ENCODE measurements at regions not wholly inside any gene's neighbourhood (a gene's known extent, or its start where the extent isn't known, plus 50 kb on each side); places are given as distances from the start of the nearest gene placed in this dataset.

DNA sequence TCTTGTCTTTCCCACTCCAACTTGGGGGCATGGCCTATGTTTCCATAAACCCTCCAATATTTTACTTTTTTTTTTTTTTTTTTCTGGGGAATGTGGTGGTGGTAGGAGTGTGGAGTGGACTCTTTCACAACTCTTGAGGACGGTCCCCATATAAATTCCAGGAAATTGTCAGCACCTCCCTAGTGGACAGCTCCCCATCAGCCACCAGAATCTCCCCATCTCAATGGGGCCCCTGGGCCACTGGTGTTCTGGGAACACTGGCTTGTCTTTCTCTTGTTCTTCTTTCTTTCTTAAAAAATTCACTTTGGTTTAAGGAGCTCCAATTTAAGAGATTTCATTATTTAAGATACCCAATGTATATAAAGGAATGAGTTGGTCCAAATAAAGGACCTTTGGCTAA lies 74.1 kb downstream of the ADM start:
- TF ChIP-seq, protein P1, sequence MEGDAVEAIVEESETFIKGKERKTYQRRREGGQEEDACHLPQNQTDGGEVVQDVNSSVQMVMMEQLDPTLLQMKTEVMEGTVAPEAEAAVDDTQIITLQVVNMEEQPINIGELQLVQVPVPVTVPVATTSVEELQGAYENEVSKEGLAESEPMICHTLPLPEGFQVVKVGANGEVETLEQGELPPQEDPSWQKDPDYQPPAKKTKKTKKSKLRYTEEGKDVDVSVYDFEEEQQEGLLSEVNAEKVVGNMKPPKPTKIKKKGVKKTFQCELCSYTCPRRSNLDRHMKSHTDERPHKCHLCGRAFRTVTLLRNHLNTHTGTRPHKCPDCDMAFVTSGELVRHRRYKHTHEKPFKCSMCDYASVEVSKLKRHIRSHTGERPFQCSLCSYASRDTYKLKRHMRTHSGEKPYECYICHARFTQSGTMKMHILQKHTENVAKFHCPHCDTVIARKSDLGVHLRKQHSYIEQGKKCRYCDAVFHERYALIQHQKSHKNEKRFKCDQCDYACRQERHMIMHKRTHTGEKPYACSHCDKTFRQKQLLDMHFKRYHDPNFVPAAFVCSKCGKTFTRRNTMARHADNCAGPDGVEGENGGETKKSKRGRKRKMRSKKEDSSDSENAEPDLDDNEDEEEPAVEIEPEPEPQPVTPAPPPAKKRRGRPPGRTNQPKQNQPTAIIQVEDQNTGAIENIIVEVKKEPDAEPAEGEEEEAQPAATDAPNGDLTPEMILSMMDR (IDR thresholded peaks at IDR 0.05): no peak
- TF ChIP-seq POLR2AphosphoS5 (IDR thresholded peaks at IDR 0.05; ENCODE audit: low read depth, low read length): no peak
- TF ChIP-seq TCF7L2 (IDR thresholded peaks at IDR 0.05; ENCODE audit: low read depth, low read length): no peak
